ELF-1 (cell line): ENCODE measurements at regions not wholly inside any gene's neighbourhood (a gene's known extent, or its start where the extent isn't known, plus 50 kb on each side); places are given as distances from the start of the nearest gene placed in this dataset.

Experiments
- DNase-seq: peaks from one replicate; pipeline ENCODE4 v3.0.0-alpha.2; 2016; ENCODE audit warnings: low read depth, low spot score

- no peak for DNase-seq
These were observed 290.3 kb downstream of the NSG2 start for GRCh38 chr5:174335682-174336364.

GRCh38 chr5:174336479-174336878 is 291.0 kb downstream of the NSG2 start:
- DNase-seq, result no peak

GRCh38 chr5:174337276-174338184 is 292.0 kb downstream of the NSG2 start:
- peak; percentile 87 for DNase-seq

GRCh38 chr5:174338185-174339010 is 292.9 kb downstream of the NSG2 start:
- peak; percentile 89 for DNase-seq

- no peak for DNase-seq
These were observed 293.6 kb downstream of the NSG2 start for GRCh38 chr5:174339130-174339529.

- no peak for DNase-seq
These were observed 294.7 kb downstream of the NSG2 start for GRCh38 chr5:174340226-174340625.

GRCh38 chr5:174342696-174343095 is 297.2 kb downstream of the NSG2 start:
- no peak for DNase-seq

GRCh38 chr5:174343826-174344225 is 298.3 kb downstream of the NSG2 start:
- DNase-seq, result no peak

- DNase-seq, result peak; percentile 72
These were observed 298.8 kb downstream of the NSG2 start for GRCh38 chr5:174344335-174344734.

- DNase-seq, result no peak
These were observed 301.7 kb downstream of the NSG2 start for GRCh38 chr5:174347183-174347582.

GRCh38 chr5:174348311-174348981 is 302.9 kb downstream of the NSG2 start:
- no peak for DNase-seq

GRCh38 chr5:174352681-174353080 is 307.2 kb downstream of the NSG2 start:
- no peak for DNase-seq

GRCh38 chr5:174354571-174354970 is 309.1 kb downstream of the NSG2 start:
- no peak for DNase-seq

GRCh38 chr5:174355208-174355612 is 309.7 kb downstream of the NSG2 start:
- DNase-seq, result no peak

- DNase-seq, result no peak
These were observed 310.5 kb downstream of the NSG2 start for GRCh38 chr5:174355995-174356394.

GRCh38 chr5:174356536-174356935 is 311.0 kb downstream of the NSG2 start:
- no peak for DNase-seq

GRCh38 chr5:174358276-174358675 is 312.8 kb downstream of the NSG2 start:
- DNase-seq, result no peak

GRCh38 chr5:174359071-174359470 is 313.6 kb downstream of the NSG2 start:
- DNase-seq, result no peak

GRCh38 chr5:174362514-174362913 is 317.0 kb downstream of the NSG2 start:
- DNase-seq, result no peak

- DNase-seq, result no peak
These were observed 318.4 kb downstream of the NSG2 start for GRCh38 chr5:174363934-174364333.

- no peak for DNase-seq
These were observed 319.2 kb downstream of the NSG2 start for GRCh38 chr5:174364676-174365075.
